GM10847 (cell line): ENCODE measurements at regions not wholly inside any gene's neighbourhood (a gene's known extent, or its start where the extent isn't known, plus 50 kb on each side); places are given as distances from the start of the nearest gene placed in this dataset.

Source experiments
- POLR2A ChIP-seq: IDR thresholded peaks from 2 replicates; pipeline ENCODE4 v1.6.1; 2011; ENCODE audit not compliant: insufficient read length; ENCODE audit errors: extremely low read depth

- TF ChIP-seq POLR2A: no peak
Observed at GRCh38 chr14:34052658-34053014, 101.8 kb upstream of the EGLN3 start.

GRCh38 chr14:34051966-34052657 is 101.2 kb upstream of the EGLN3 start:
- no peak for TF ChIP-seq POLR2A

GRCh38 chr14:34050606-34051005 is 99.7 kb upstream of the EGLN3 start:
- TF ChIP-seq POLR2A: no peak

GRCh38 chr14:34049790-34050189 is 98.9 kb upstream of the EGLN3 start:
- no peak for TF ChIP-seq POLR2A

GRCh38 chr14:34046799-34047520 is 96.1 kb upstream of the EGLN3 start:
- no peak for TF ChIP-seq POLR2A

GRCh38 chr14:34044666-34045306 is 93.9 kb upstream of the EGLN3 start:
- no peak for TF ChIP-seq POLR2A

- TF ChIP-seq POLR2A: no peak
Observed at GRCh38 chr14:34044373-34044637, 93.4 kb upstream of the EGLN3 start.

GRCh38 chr14:34043627-34044372 is 92.9 kb upstream of the EGLN3 start:
- no peak for TF ChIP-seq POLR2A

- no peak for TF ChIP-seq POLR2A
Observed at GRCh38 chr14:34041220-34041619, 90.3 kb upstream of the EGLN3 start.

GRCh38 chr14:34040766-34041165 is 89.9 kb upstream of the EGLN3 start:
- no peak for TF ChIP-seq POLR2A

GRCh38 chr14:34039428-34040047 is 88.7 kb upstream of the EGLN3 start:
- TF ChIP-seq POLR2A: no peak

GRCh38 chr14:34038358-34039057 is 87.6 kb upstream of the EGLN3 start:
- TF ChIP-seq POLR2A: no peak

GRCh38 chr14:34036319-34036766 is 85.5 kb upstream of the EGLN3 start:
- no peak for TF ChIP-seq POLR2A

GRCh38 chr14:34035934-34036250 is 85.0 kb upstream of the EGLN3 start:
- TF ChIP-seq POLR2A: no peak
